Ammon's horn (tissue), 1 donor: ENCODE measurements at regions not wholly inside any gene's neighbourhood (a gene's known extent, or its start where the extent isn't known, plus 50 kb on each side); places are given as distances from the start of the nearest gene placed in this dataset.

ENCODE experiments used
- DNase-seq: peaks from one replicate; pipeline ENCODE4 v3.0.0-alpha.2; 2016; ENCODE audit warnings: low spot score

GRCh38 chr5:143730112-143730801 lies 81.7 kb upstream of the HMHB1 start:
- DNase-seq: no peak

- no peak for DNase-seq
These were observed 82.5 kb upstream of the HMHB1 start for GRCh38 chr5:143729334-143729946.

- no peak for DNase-seq
These were observed 88.8 kb upstream of the HMHB1 start for GRCh38 chr5:143723159-143723558.

GRCh38 chr5:143721925-143722324 lies 90.0 kb upstream of the HMHB1 start:
- DNase-seq: no peak

GRCh38 chr5:143720689-143721088 lies 91.3 kb upstream of the HMHB1 start:
- DNase-seq: no peak

GRCh38 chr5:143717400-143717799 lies 94.6 kb upstream of the HMHB1 start:
- DNase-seq: no peak

- DNase-seq: no peak
These were observed 95.1 kb upstream of the HMHB1 start for GRCh38 chr5:143716881-143717280.

GRCh38 chr5:143715616-143716015 lies 96.3 kb upstream of the HMHB1 start:
- DNase-seq: no peak

- DNase-seq: no peak
These were observed 97.3 kb upstream of the HMHB1 start for GRCh38 chr5:143714629-143715028.

GRCh38 chr5:143713047-143714003 lies 98.6 kb upstream of the HMHB1 start:
- no peak for DNase-seq

- no peak for DNase-seq
These were observed 103.3 kb upstream of the HMHB1 start for GRCh38 chr5:143708672-143709071.

- no peak for DNase-seq
These were observed 104.2 kb upstream of the HMHB1 start for GRCh38 chr5:143707806-143708205.

GRCh38 chr5:143705381-143705780 lies 106.6 kb upstream of the HMHB1 start:
- DNase-seq: peak; percentile 30

GRCh38 chr5:143703659-143704058 lies 108.3 kb upstream of the HMHB1 start:
- DNase-seq: no peak

GRCh38 chr5:143701493-143701892 lies 110.5 kb upstream of the HMHB1 start:
- DNase-seq: no peak

- no peak for DNase-seq
These were observed 111.0 kb upstream of the HMHB1 start for GRCh38 chr5:143700994-143701393.

GRCh38 chr5:143699121-143699520 lies 112.8 kb upstream of the HMHB1 start:
- no peak for DNase-seq

- no peak for DNase-seq
These were observed 113.4 kb upstream of the HMHB1 start for GRCh38 chr5:143698574-143698973.

- no peak for DNase-seq
These were observed 115.0 kb upstream of the HMHB1 start for GRCh38 chr5:143696921-143697320.

- no peak for DNase-seq
These were observed 116.0 kb upstream of the HMHB1 start for GRCh38 chr5:143695941-143696340.

- DNase-seq: no peak
These were observed 116.6 kb upstream of the HMHB1 start for GRCh38 chr5:143695244-143695864.

GRCh38 chr5:143694357-143694756 lies 117.6 kb upstream of the HMHB1 start:
- no peak for DNase-seq
